H1 (cell line): ENCODE measurements at regions not wholly inside any gene's neighbourhood (a gene's known extent, or its start where the extent isn't known, plus 50 kb on each side); places are given as distances from the start of the nearest gene placed in this dataset.

Experiments
- CTCF ChIA-PET: fragments of 300-600 bp; sonication (Branson Sonifier 250); formaldehyde crosslinking; loops from one replicate; lab custom pipeline; 2021; ENCODE audit not compliant: partially characterized antibody; lab: Charles Lee
- POLR2A ChIA-PET: fragments of 300-600 bp; sonication (Branson Sonifier 250); formaldehyde crosslinking; loops from one replicate; lab custom pipeline; 2021; ENCODE audit warnings: inconsistent platforms; ENCODE audit not compliant: partially characterized antibody; lab: Charles Lee
- DNase-seq, 2 experiments: peaks; one replicate each; pipeline versions ENCODE4 v3.0.0 to v3.0.0-alpha.2; 2010 to 2022; ENCODE audit warnings: low spot score in 2 of 2, low read depth in 1 of 2, mixed read lengths in 1 of 2
- FAIRE-seq: peaks from 2 replicates; lab custom pipeline; 2011; peaks lifted over from hg19 to GRCh38; lab: Jason Lieb, UNC
- H2AFZ ChIP-seq: 2 replicates; pipeline ENCODE4 v1.8.1; 2012; ENCODE audit warnings: low read length, inconsistent platforms
- H2AK5ac ChIP-seq: 2 replicates; pipeline ENCODE4 v1.6.1; 2013; ENCODE audit warnings: low read depth, low read length
- H2BK120ac ChIP-seq: replicated peaks from 2 replicates; pipeline ENCODE3; 2013; ENCODE audit warnings: low read depth, low read length, inconsistent platforms
- H2BK12ac ChIP-seq: 2 replicates; pipeline ENCODE4 v1.6.1; 2013; ENCODE audit warnings: low read depth, low read length
- H2BK15ac ChIP-seq: 2 replicates; pipeline ENCODE4 v1.6.1; 2013; ENCODE audit warnings: low read length
- H2BK20ac ChIP-seq: 2 replicates; pipeline ENCODE4 v1.6.1; 2013; ENCODE audit warnings: low read length
- H2BK5ac ChIP-seq: 2 replicates; pipeline ENCODE4 v1.6.1; 2013; ENCODE audit warnings: low read depth, low read length
- H3K14ac ChIP-seq: 2 replicates; pipeline ENCODE4 v1.6.1; 2013; ENCODE audit warnings: inconsistent platforms; ENCODE audit not compliant: insufficient read length
- H3K18ac ChIP-seq: 2 replicates; pipeline ENCODE4 v1.6.1; 2013; ENCODE audit warnings: low read length; ENCODE audit errors: extremely low read depth
- H3K23ac ChIP-seq: 2 replicates; pipeline ENCODE4 v1.6.1; 2013; ENCODE audit warnings: inconsistent platforms; ENCODE audit not compliant: insufficient read length
- H3K23me2 ChIP-seq: 2 replicates; pipeline ENCODE4 v1.6.1; 2013; ENCODE audit warnings: low read depth, low read length
- H3K27ac ChIP-seq: 2 replicates; pipeline ENCODE4 v1.6.1; 2011; ENCODE audit warnings: low read depth, low read length, inconsistent platforms
- H3K27me3 ChIP-seq, 4 experiments: replicated peaks in 1 of 4; 1 replicate in 1 of 4; 2 replicates in 3 of 4; pipeline versions ENCODE4 v1.6.1 to v1.8.1; 2011 to 2013; ENCODE audit warnings: low read length in 3 of 4, mild to moderate bottlenecking in 3 of 4, inconsistent platforms in 2 of 4, mixed read lengths in 2 of 4, moderate library complexity in 1 of 4; ENCODE audit not compliant: control insufficient read depth in 3 of 4, insufficient read depth in 3 of 4; ENCODE audit errors: extremely low read depth in 1 of 4
- H3K36me3 ChIP-seq, 4 experiments: 2 replicates each; pipeline versions ENCODE4 v1.6.1 to v1.8.1; 2011 to 2013; ENCODE audit warnings: mild to moderate bottlenecking in 4 of 4, low read length in 3 of 4, moderate library complexity in 2 of 4, control low read depth in 1 of 4, inconsistent platforms in 1 of 4; ENCODE audit not compliant: insufficient read depth in 4 of 4, control insufficient read depth in 2 of 4
- H3K4ac ChIP-seq: replicated peaks from 2 replicates; pipeline ENCODE3; 2013; ENCODE audit warnings: low read length, low read depth, mixed read lengths, inconsistent platforms; ENCODE audit not compliant: insufficient read length
- H3K4me1 ChIP-seq, 4 experiments: replicated peaks in 1 of 4; 1 replicate in 1 of 4; 2 replicates in 3 of 4; pipeline versions ENCODE4 v1.6.1 to v1.8.1; 2011 to 2013; ENCODE audit warnings: low read length in 3 of 4, inconsistent platforms in 2 of 4, mixed read lengths in 1 of 4; ENCODE audit not compliant: insufficient read depth in 4 of 4, control insufficient read depth in 3 of 4
- H3K4me2 ChIP-seq, 2 experiments: 2 replicates each; pipeline versions ENCODE4 v1.6.1 to v1.8.1; 2011 to 2013; ENCODE audit warnings: low read depth in 2 of 2, low read length in 2 of 2, control low read depth in 1 of 2, inconsistent platforms in 1 of 2, mild to moderate bottlenecking in 1 of 2; ENCODE audit not compliant: insufficient read depth in 1 of 2
- H3K4me3 ChIP-seq, 4 experiments: fragments of 200-600, 300-600 bp in 1 of 4; sonication (generic), shearing (Covaris generic), sonication (Bioruptor Twin) in 1 of 4; 2 replicates each; pipeline versions ENCODE4 v1.5.1 to v1.8.1; 2011 to 2016; ENCODE audit warnings: low read length in 4 of 4, low read depth in 3 of 4, control low read depth in 2 of 4, inconsistent platforms in 2 of 4, mild to moderate bottlenecking in 2 of 4, mixed read lengths in 1 of 4, moderate library complexity in 1 of 4; ENCODE audit not compliant: insufficient read depth in 2 of 4; ENCODE audit errors: extremely low read depth in 1 of 4
- H3K56ac ChIP-seq: replicated peaks from 2 replicates; pipeline ENCODE3; 2013; ENCODE audit warnings: low read depth, mild to moderate bottlenecking, mixed read lengths, low read length, inconsistent platforms; ENCODE audit not compliant: insufficient read length
- H3K79me1 ChIP-seq: 2 replicates; pipeline ENCODE4 v1.6.1; 2013; ENCODE audit warnings: low read depth, low read length, control low read depth
- H3K79me2 ChIP-seq, 2 experiments: 2 replicates each; pipeline versions ENCODE4 v1.6.1 to v1.8.1; 2012 to 2013; ENCODE audit warnings: low read length in 2 of 2, mild to moderate bottlenecking in 2 of 2, inconsistent platforms in 1 of 2; ENCODE audit not compliant: insufficient read depth in 2 of 2, control insufficient read depth in 1 of 2
- H3K9ac ChIP-seq, 4 experiments: replicated peaks in 1 of 4; 1 replicate in 1 of 4; 2 replicates in 3 of 4; pipeline versions ENCODE4 v1.6.1 to v1.8.1; 2011 to 2013; ENCODE audit warnings: low read depth in 3 of 4, low read length in 3 of 4, control low read depth in 2 of 4, mild to moderate bottlenecking in 2 of 4, moderate library complexity in 2 of 4, inconsistent platforms in 1 of 4; ENCODE audit errors: extremely low read depth in 1 of 4
- H3K9me3 ChIP-seq, 2 experiments: 2 replicates each; pipeline versions ENCODE4 v1.6.1 to v1.8.1; 2012 to 2013; ENCODE audit warnings: mild to moderate bottlenecking in 2 of 2, moderate library complexity in 2 of 2, control low read depth in 1 of 2, inconsistent platforms in 1 of 2, low read depth in 1 of 2, low read length in 1 of 2, mixed read lengths in 1 of 2; ENCODE audit not compliant: insufficient read depth in 2 of 2
- H4K20me1 ChIP-seq, 2 experiments: replicated peaks in 1 of 2; 2 replicates each; pipeline versions ENCODE3 to v1.8.1; 2011 to 2013; ENCODE audit warnings: inconsistent platforms in 2 of 2, low read length in 2 of 2, mild to moderate bottlenecking in 1 of 2; ENCODE audit not compliant: insufficient read depth in 2 of 2, control insufficient read depth in 1 of 2
- H4K5ac ChIP-seq: 2 replicates; pipeline ENCODE4 v1.6.1; 2013; ENCODE audit warnings: low read length, low read depth, mixed read lengths, inconsistent platforms; ENCODE audit not compliant: insufficient read length
- H4K8ac ChIP-seq: 2 replicates; pipeline ENCODE4 v1.8.0; 2013; ENCODE audit warnings: mild to moderate bottlenecking, moderate library complexity, low read length, inconsistent platforms; ENCODE audit not compliant: insufficient read depth; ENCODE audit errors: extremely low read depth
- H4K91ac ChIP-seq: replicated peaks from 2 replicates; pipeline ENCODE3; 2013; ENCODE audit warnings: low read length, mixed read lengths, inconsistent platforms; ENCODE audit not compliant: insufficient read length
- BRCA1 ChIP-seq: IDR thresholded peaks from 2 replicates; pipeline ENCODE4 v1.6.1; 2012; ENCODE audit warnings: low read depth, low read length, improper control_type of control experiment
- CEBPB ChIP-seq: IDR thresholded peaks from 2 replicates; pipeline ENCODE4 v1.6.1; 2012; ENCODE audit warnings: low read depth, low read length
- CHD2 ChIP-seq: IDR thresholded peaks from 2 replicates; pipeline ENCODE4 v1.6.1; 2012; ENCODE audit warnings: low read length, improper control_type of control experiment
- EGR1 ChIP-seq: IDR thresholded peaks from 2 replicates; pipeline ENCODE4 v1.6.1; 2011; ENCODE audit warnings: low read depth, low read length, borderline replicate concordance
- EP300 ChIP-seq, 2 experiments: IDR thresholded peaks; 1 replicate in 1 of 2; 2 replicates in 1 of 2; pipeline ENCODE4 v1.6.1; 2011 to 2012; ENCODE audit warnings: low read depth in 2 of 2, low read length in 2 of 2, mild to moderate bottlenecking in 2 of 2, borderline replicate concordance in 1 of 2, inconsistent platforms in 1 of 2, moderate library complexity in 1 of 2
- GABPA ChIP-seq: IDR thresholded peaks from 2 replicates; pipeline ENCODE4 v1.6.1; 2011; ENCODE audit warnings: mild to moderate bottlenecking, low read length, moderate library complexity, borderline replicate concordance; ENCODE audit not compliant: insufficient read depth
- JUND ChIP-seq: IDR thresholded peaks from 2 replicates; pipeline ENCODE4 v1.6.1; 2011; ENCODE audit warnings: mild to moderate bottlenecking, improper control_type of control experiment, low read length
- SUZ12 ChIP-seq: fragments of 200-600 bp; sonication (generic); IDR thresholded peaks from 2 replicates; pipeline ENCODE4 v1.6.1; 2012; ENCODE audit warnings: mild to moderate bottlenecking, inconsistent platforms, low read length, moderate library complexity, mixed read lengths
- TCF12 ChIP-seq: IDR thresholded peaks from 2 replicates; pipeline ENCODE4 v1.6.1; 2011; ENCODE audit warnings: low read depth, mild to moderate bottlenecking, low read length
- WGBS, 2 experiments: shearing (Covaris generic) in 1 of 2; methylation state at CpG; one replicate each; pipeline versions ENCODE4 v1.1.6 to v1.1.7; 2013 to 2015; ENCODE audit warnings: low lambda C conversion rate in 2 of 2, mixed read lengths in 2 of 2, inconsistent platforms in 1 of 2, low coverage in 1 of 2, missing lambda C conversion rate in 1 of 2; ENCODE audit not compliant: insufficient replicate concordance in 2 of 2, insufficient coverage in 1 of 2, insufficient read length in 1 of 2; ENCODE audit errors: extremely low coverage in 1 of 2, missing lambda C conversion rate in 1 of 2; 5-methylcytosine and 5-hydroxymethylcytosine counted together
- TF ChIP-seq, protein P1 (sequence below): IDR thresholded peaks from 2 replicates; pipeline ENCODE4 v1.6.1; 2012; ENCODE audit warnings: low read length, inconsistent platforms

DNA sequence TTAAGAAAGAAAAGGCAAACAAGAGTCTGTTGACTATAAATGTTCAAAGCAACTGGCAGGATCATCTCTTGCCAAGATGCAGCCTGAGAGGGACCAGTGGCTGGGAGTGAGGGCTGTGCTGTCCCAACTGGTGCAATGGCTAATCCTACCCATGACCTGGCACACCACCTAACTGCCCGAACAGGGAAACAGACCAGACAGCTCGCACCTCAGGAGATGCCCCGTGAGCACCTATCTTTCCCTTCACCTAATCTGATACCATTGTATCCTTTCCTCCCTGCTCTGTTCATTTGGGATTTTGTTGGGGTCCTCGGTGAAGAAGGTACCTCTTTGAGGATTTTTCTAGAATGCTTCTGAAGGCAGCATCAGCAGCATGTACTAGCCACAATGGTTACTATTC, 206.5 kb upstream of the MAMLD1 start:
- Histone ChIP-seq H3K9me3 (no peaks in the 10 kb centered on the region), H3K4me3 (no peak overlapping the region), H3K14ac (no peak overlapping the region), H4K8ac (no peak overlapping the region), H3K9ac (no peak overlapping the region), H2AFZ (no peak overlapping the region), H3K4me2 (no peak overlapping the region), H2AK5ac (no peak overlapping the region), H3K4ac (no peak overlapping the region), H3K23ac (no peak overlapping the region), H2BK120ac (no peak overlapping the region), H2BK5ac (no peak overlapping the region), H4K5ac (no peak overlapping the region), H3K4me1 (no peaks in the 10 kb centered on the region), H3K27me3 (no peaks in the 10 kb centered on the region), H3K18ac (no peak overlapping the region), H2BK12ac (no peak overlapping the region), H3K36me3 (no peaks in the 10 kb centered on the region), H3K79me2 (no peaks in the 10 kb centered on the region), H2BK15ac (no peak overlapping the region), H2BK20ac (no peak overlapping the region), H4K91ac (no peak overlapping the region), H4K20me1 (no peaks in the 10 kb centered on the region), H3K23me2 (no peaks in the 10 kb centered on the region), H3K56ac (no peak overlapping the region), H3K79me1 (no peaks in the 10 kb centered on the region), H3K27ac (no peak overlapping the region)
- ChIA-PET POLR2A (no interaction called here), CTCF (interaction anchor here (0.8 kb wide), 1 partner anchor 330 kb away, joined by 3 read pairs; no protein-coding TSS in a partner anchor)
- TF ChIP-seq SUZ12 (no peak), EP300 (IDR thresholded peaks at IDR 0.05; ENCODE audit: borderline replicate concordance in 1 of 2, low read depth in 2 of 2, low read length in 2 of 2) (no peak), CHD2 (no peak), BRCA1 (no peak), CEBPB (no peak), EGR1 (no peak), GABPA (no peak), TCF12 (no peak), JUND (no peak)
- TF ChIP-seq, protein P1, sequence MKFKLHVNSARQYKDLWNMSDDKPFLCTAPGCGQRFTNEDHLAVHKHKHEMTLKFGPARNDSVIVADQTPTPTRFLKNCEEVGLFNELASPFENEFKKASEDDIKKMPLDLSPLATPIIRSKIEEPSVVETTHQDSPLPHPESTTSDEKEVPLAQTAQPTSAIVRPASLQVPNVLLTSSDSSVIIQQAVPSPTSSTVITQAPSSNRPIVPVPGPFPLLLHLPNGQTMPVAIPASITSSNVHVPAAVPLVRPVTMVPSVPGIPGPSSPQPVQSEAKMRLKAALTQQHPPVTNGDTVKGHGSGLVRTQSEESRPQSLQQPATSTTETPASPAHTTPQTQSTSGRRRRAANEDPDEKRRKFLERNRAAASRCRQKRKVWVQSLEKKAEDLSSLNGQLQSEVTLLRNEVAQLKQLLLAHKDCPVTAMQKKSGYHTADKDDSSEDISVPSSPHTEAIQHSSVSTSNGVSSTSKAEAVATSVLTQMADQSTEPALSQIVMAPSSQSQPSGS, result no peak
- 95% methylated on average over 4 of the region's 4 CpGs; no CpG with 5 or more reads in 1 of the 2 experiments for WGBS, 2 experiments
- DNase-seq (no peak), FAIRE-seq (no peak)
